ENCODE measurements at regions not wholly inside any gene's neighbourhood (a gene's known extent, or its start where the extent isn't known, plus 50 kb on each side); places are given as distances from the start of the nearest gene placed in this dataset.

DNA sequence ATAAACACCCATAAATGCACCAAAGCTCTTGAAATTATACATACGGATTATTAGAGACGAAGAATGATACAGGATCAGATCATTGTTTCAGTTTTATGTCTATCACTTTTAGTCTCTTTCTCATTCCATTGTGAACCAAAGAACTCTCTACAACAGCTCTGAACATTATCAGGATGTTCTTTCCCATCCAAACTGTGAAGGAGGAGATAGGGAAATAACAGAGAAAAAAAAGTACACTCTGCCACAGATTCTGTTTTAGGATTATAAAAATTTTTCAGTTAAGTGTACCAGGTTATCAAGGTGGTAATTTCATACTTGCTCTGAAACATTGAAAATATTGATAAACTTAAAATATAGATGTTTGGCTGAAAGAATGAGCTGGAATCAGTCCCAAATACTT is 270.9 kb downstream of the MZT1 start:
- no peak for DNase-seq

- no peak for DNase-seq
Measured at GRCh38 chr13:72453161-72453560, 274.3 kb downstream of the MZT1 start.

DNA sequence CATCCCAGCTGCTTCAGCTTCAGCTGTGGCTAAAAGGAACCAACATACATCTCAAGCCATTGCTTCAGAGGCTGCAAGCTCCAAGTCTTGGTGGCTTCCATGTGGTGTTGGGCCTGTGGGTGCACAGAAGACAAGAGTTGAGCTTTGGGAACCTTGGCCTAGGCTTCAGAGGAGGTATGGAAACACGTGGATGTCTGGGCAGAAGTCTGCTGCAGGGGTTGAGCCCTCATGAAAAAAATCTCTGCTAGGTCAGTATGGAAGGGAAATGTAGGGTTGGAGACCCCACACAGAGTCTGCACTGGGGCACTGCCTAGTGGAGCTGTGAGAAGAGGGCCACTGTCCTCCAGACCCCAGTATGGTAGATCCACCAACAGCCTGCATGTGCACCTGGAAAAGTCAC is 279.3 kb downstream of the MZT1 start:
- no peak for DNase-seq

GRCh38 chr13:72444999-72445398 is 282.4 kb downstream of the MZT1 start:
- DNase-seq = no peak

DNA sequence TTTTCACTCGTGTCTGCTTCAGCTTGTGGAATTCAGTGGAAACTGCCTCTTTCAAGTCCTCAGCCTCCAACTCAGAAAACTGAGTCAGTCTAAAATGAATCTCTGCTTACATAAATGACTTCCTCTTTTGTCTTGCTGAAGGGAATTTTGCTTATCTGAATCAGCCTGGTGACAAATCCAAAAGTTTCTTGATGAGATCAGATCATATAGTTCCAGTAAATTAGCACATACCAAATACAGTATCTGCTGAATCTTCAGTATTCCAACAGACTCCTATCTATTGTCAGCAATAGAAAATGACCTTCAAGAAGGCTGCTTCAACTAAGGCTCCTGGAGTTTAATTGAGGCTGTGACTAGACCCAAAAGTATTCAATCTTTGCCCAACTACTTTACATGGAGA is 290.0 kb downstream of the MZT1 start:
- DNase-seq = no peak

DNA sequence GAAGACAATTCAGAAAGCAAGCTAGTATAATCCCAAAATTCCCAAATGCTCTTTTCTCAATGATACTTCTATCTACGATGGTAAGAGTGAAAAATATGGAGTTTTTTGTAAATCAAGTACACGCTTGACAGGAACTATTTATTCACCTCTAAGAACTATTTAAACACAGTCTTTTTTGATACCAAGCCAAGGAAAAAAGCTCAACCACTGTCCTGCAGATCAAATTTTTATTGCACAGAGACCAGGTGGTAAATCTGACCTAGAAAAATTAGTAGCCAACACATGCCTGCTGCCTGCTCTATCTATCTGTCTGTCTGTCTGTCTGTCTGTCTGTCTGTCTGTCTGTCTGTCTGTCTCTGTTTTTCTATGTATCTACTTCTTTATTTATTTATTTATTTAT is 292.2 kb downstream of the MZT1 start:
- DNase-seq = no peak

- DNase-seq = no peak
Measured at GRCh38 chr13:72431981-72432682, 295.3 kb downstream of the MZT1 start.

GRCh38 chr13:72430923-72431322 is 296.5 kb downstream of the MZT1 start:
- DNase-seq = no peak

DNA sequence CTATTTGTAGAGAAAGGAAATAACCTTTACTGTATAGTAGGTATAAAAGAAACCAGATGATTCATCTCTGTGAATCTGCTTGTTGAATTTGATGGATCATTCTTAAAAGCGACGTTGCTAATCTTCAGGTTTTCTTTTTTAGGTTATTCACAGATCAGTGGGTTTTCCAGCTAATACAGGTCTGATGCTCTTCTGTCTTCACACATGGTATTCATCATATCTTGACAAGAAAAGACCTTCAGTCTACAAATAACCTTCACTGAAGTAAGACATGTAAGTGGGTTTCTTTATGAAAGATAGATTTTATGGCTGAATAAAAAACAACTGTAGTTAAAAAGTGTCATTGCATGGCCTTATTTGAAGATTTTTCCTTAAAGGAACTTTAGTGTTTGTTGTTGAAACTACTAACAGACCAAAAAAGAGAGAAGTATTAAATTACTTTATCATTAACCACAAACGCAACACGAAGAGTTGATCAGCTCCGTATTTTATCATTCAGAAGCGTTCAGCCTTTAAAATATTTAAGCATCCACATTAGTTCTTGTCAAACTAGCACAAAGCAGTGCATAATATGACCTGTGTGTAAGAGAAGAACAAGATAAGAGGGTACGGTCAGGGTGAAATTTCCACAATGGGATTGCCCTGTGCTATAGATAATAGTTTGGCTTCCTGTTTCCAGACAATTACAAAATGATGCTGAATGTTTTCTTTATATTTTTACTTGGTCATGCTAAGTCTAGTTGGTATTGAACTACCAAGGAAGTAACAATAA is 299.5 kb downstream of the MZT1 start:
- DNase-seq = no peak

GRCh38 chr13:72424059-72424458 is 303.4 kb downstream of the MZT1 start:
- no peak for DNase-seq

- no peak for DNase-seq
Measured at GRCh38 chr13:72415817-72416216, 311.6 kb downstream of the MZT1 start.

DNA sequence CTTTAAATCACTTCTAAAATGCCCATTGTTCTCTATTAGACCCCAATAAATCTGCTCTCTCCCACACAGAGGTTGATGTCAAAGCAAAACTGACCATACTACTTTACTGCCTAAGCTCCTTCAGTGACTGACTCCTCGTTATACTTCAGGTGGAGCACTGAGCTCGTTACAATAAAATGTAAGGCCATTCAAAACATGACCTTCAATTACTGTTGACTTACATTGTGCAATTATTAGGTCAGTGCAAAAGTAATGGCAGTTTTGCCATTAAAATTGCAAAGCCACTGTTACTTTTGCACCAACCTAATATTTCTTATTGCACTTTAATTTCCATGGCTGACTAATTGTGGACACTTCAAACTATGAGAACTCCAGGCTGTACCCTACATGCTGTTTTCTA is 314.9 kb downstream of the MZT1 start:
- no peak for DNase-seq

- DNase-seq = no peak
Measured at GRCh38 chr13:72405441-72405840, 322.0 kb downstream of the MZT1 start.

- DNase-seq = no peak
Measured at GRCh38 chr13:72403396-72404010, 323.9 kb downstream of the MZT1 start.

DNA sequence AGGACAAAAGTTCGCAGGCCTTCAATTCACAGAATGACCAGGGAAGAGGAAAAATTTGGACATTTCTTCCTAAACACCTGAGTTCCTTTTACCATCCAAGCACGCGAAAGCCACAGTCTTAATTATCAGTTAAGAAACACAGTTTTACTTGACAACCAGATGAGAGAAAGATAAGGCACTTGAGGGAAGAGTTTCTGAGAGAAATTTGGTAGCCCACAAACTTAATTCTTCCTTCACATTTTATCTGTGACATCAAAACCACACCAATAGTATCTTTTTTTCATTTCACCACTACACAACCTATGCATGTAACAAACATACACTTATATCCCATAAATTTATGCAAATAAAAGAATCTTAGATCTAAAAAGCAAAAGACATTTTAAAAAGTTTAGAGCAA is 326.6 kb downstream of the MZT1 start:
- DNase-seq = no peak

- no peak for DNase-seq
Measured at GRCh38 chr13:72399351-72399750, 328.1 kb downstream of the MZT1 start.

GRCh38 chr13:72397265-72397664 is 330.2 kb downstream of the MZT1 start:
- DNase-seq = no peak

DNA sequence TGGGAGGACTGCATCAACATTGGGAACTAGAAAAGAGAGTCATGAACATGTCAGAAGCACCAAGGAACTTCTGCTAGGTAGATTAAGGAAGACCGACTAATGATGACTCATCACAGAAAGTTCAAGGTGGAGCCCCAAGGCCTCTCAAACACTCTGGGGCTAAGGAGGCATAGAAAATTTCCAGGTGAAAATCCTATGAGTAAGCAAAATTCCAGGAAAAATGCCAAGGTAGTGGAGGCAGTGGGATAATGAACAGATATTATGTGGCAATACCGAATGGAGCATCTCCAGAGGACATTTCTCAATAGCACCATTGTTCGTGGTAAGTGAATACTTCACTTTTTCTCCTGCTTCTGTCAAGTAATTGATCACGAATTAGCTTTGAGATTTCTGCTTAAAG is 336.5 kb downstream of the MZT1 start:
- no peak for DNase-seq

- no peak for DNase-seq
Measured at GRCh38 chr13:72386138-72386684, 341.2 kb downstream of the MZT1 start.

GRCh38 chr13:72384879-72385278 is 342.6 kb downstream of the MZT1 start:
- DNase-seq = peak in 1 of 2 donors; percentile 1

DNA sequence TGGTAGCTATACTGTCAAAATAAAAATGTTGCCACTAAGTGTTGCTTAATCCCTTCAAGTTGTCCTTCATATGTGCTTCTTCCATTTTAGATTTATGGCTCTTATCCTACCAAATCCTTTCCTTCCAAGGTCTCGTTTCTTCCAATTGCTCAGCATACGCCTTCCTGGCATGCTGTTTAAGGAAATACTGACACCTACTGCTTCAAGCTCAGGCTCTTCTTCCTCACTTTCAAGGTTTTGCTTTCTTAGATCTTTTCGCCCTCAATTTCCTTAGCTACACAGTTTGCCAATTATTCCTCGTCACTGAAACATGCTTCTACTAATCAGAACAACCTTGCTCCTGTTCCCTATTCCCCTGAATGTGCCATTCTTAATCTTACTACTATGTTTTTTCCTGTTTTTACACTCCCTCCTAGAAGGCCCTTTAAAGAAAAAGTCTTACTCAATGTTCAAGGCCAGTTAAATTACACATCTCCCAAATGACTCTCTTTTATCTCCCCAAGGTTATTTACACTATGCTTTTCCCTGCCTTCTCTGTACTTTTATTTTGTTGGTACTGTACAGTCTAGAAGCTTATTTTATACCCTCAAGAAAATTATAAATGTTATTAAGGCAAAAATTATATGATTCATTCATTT is 343.1 kb downstream of the MZT1 start:
- no peak for DNase-seq

DNA sequence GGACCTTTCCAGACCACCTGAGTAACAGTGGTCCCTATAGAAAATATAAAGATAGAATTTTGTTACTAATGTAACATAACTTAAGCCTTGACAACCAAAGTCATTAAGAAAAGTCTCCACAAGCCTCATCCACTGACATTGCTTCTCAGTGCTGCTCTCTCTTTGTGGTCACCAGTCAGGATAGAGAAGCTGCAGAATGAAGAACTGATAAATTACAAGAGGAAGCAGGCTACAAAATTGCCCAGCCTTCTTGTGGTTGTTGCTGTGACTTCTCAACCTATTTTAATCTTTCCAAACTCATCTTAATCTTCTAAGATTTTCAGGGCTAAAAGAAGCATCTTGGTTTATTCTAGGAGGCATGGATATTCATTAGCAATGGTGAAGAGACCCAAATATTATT is 343.8 kb downstream of the MZT1 start:
- no peak for DNase-seq

All from right lung (tissue), 2 donors.